HL-60 (cell line): ENCODE measurements at regions not wholly inside any gene's neighbourhood (a gene's known extent, or its start where the extent isn't known, plus 50 kb on each side); places are given as distances from the start of the nearest gene placed in this dataset.

Experiments
- GABPA ChIP-seq: IDR thresholded peaks from 2 replicates; pipeline ENCODE4 v1.6.1; 2012; ENCODE audit warnings: low read depth
- POLR2AphosphoS5 ChIP-seq: IDR thresholded peaks from 2 replicates; pipeline ENCODE4 v1.6.1; 2012; ENCODE audit warnings: low read depth
- SPI1 ChIP-seq: IDR thresholded peaks from 2 replicates; pipeline ENCODE4 v1.6.1; 2012; ENCODE audit warnings: low read depth, mild to moderate bottlenecking, borderline replicate concordance
- TF ChIP-seq, protein P1 (sequence below): IDR thresholded peaks from one replicate; pipeline ENCODE4 v1.5.1; 2011; ENCODE audit warnings: low read length, control low read depth, inconsistent platforms; ENCODE audit not compliant: insufficient read depth
- TF ChIP-seq, protein P2 (sequence below): IDR thresholded peaks from 2 replicates; pipeline ENCODE4 v1.6.1; 2012; ENCODE audit warnings: low read depth; ENCODE audit not compliant: insufficient replicate concordance

DNA sequence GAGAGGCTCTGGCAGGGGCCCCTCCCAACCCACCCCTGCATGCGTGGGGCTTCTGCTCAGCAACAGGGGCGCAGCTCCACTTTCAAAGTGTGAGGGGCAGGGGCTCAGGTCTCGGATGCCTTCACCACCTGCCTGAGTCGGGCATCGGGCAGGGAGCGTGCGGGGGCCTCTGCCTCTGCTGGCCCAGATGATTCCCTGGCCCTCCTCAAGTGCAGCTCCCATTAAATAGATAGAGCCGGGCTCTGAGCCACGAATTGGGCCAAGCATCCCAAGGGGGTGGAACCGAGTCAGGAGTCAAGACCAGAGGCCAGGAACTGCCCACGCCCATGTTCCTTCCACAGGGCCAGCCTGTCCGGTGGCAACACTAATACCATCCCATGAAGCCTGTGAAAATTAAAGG lies 108.9 kb upstream of the FAM20C start:
- TF ChIP-seq, protein P1, sequence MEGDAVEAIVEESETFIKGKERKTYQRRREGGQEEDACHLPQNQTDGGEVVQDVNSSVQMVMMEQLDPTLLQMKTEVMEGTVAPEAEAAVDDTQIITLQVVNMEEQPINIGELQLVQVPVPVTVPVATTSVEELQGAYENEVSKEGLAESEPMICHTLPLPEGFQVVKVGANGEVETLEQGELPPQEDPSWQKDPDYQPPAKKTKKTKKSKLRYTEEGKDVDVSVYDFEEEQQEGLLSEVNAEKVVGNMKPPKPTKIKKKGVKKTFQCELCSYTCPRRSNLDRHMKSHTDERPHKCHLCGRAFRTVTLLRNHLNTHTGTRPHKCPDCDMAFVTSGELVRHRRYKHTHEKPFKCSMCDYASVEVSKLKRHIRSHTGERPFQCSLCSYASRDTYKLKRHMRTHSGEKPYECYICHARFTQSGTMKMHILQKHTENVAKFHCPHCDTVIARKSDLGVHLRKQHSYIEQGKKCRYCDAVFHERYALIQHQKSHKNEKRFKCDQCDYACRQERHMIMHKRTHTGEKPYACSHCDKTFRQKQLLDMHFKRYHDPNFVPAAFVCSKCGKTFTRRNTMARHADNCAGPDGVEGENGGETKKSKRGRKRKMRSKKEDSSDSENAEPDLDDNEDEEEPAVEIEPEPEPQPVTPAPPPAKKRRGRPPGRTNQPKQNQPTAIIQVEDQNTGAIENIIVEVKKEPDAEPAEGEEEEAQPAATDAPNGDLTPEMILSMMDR = no peak
- TF ChIP-seq POLR2AphosphoS5 (no peak), SPI1 (no peak), GABPA (no peak)
- TF ChIP-seq, protein P2, sequence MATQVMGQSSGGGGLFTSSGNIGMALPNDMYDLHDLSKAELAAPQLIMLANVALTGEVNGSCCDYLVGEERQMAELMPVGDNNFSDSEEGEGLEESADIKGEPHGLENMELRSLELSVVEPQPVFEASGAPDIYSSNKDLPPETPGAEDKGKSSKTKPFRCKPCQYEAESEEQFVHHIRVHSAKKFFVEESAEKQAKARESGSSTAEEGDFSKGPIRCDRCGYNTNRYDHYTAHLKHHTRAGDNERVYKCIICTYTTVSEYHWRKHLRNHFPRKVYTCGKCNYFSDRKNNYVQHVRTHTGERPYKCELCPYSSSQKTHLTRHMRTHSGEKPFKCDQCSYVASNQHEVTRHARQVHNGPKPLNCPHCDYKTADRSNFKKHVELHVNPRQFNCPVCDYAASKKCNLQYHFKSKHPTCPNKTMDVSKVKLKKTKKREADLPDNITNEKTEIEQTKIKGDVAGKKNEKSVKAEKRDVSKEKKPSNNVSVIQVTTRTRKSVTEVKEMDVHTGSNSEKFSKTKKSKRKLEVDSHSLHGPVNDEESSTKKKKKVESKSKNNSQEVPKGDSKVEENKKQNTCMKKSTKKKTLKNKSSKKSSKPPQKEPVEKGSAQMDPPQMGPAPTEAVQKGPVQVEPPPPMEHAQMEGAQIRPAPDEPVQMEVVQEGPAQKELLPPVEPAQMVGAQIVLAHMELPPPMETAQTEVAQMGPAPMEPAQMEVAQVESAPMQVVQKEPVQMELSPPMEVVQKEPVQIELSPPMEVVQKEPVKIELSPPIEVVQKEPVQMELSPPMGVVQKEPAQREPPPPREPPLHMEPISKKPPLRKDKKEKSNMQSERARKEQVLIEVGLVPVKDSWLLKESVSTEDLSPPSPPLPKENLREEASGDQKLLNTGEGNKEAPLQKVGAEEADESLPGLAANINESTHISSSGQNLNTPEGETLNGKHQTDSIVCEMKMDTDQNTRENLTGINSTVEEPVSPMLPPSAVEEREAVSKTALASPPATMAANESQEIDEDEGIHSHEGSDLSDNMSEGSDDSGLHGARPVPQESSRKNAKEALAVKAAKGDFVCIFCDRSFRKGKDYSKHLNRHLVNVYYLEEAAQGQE = no peak
